ENCODE measurements at regions not wholly inside any gene's neighbourhood (a gene's known extent, or its start where the extent isn't known, plus 50 kb on each side); places are given as distances from the start of the nearest gene placed in this dataset.

DNA sequence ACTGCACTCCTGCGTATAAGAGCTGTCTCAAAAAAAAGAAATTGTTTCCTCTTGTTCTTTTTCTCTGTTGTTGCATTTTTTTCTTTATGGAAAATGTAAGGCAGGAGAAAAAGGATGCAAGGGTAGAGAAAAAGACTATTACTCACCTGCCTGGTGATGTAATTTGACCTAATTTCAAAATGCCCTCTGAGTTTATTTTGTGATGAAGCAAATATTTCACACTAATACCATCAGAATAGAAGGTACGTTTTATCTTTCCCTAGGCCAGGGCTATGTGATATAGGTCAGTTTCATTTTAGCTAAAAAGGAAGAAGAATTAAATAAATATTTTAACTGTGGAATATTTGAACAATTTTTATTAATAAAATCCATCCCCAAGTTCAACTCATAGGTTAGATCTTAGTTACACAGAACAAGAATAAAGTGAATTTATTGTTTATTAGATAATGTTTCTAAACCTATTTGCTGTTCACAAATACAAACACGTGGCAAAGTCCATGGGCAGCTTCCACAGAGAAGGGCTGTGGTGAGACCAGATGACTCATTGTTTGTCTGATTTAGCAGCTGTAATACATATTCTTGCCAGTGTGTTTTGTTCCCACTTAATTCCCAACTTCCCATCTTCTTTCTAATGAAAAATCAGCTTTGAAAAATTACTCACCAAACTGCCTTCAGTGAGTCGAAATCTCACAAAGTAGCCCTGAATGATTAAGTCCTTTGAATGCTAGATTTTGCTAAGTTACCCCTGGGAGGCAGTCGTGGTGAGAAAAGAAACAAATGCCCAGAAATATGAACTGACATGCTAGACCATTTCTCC, 52.8 kb upstream of the CCDC112 start:
- H3K27ac ChIP-seq (ENCODE audit: low read depth, low read length) = no peak overlapping the region
- no peaks in the 10 kb centered on the region for H3K36me3 ChIP-seq (ENCODE audit: insufficient read depth, low read length)
- no peak overlapping the region for H3K9ac ChIP-seq (ENCODE audit: low read depth, low read length)
- 91% methylated on average over 4 of the region's 5 CpGs for WGBS
- no peak overlapping the region for H3K4me3 ChIP-seq (ENCODE audit: low read length)
- 0 out of 2 replicates have a peak, but pooled peaks cover 2% of the 10 kb centered on the region for H3K9me3 ChIP-seq (ENCODE audit: insufficient read depth, low read depth, low read length)
- H3K27me3 ChIP-seq (ENCODE audit: insufficient read depth, low read length) = no peaks in the 10 kb centered on the region
- H3K4me1 ChIP-seq (ENCODE audit: insufficient read depth, low read length) = no peaks in the 10 kb centered on the region

DNA sequence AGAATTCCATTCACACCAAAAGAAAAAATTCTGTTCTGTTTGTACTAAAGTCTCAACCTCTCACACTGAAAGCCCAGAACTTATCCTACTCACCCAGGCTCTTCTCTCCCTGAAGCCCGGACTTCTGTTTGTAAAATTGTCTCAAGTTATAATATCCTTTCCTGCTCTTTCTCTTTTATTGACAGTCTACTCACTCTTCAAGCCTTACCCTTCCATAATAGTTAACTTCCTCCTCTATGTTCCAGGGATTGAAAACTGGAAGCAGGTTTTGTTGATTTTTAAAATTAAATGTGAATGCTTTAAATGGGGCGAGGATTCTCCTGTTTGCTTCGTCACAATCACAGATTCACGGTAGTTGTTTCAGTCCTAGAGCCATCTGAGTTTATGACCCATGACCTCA, 51.7 kb upstream of the CCDC112 start:
- H3K36me3 ChIP-seq (ENCODE audit: insufficient read depth, low read length) = no peaks in the 10 kb centered on the region
- 90% methylated on average over 4 of the region's 4 CpGs for WGBS
- H3K27ac ChIP-seq (ENCODE audit: low read depth, low read length) = no peak overlapping the region
- H3K9me3 ChIP-seq (ENCODE audit: insufficient read depth, low read depth, low read length) = 0 out of 2 replicates have a peak, but pooled peaks cover 2% of the 10 kb centered on the region
- no peaks in the 10 kb centered on the region for H3K27me3 ChIP-seq (ENCODE audit: insufficient read depth, low read length)
- no peak overlapping the region for H3K4me3 ChIP-seq (ENCODE audit: low read length)
- H3K9ac ChIP-seq (ENCODE audit: low read depth, low read length) = no peak overlapping the region
- H3K4me1 ChIP-seq (ENCODE audit: insufficient read depth, low read length) = no peaks in the 10 kb centered on the region
